Liver (tissue), 8 donors: ENCODE measurements at regions not wholly inside any gene's neighbourhood (a gene's known extent, or its start where the extent isn't known, plus 50 kb on each side); places are given as distances from the start of the nearest gene placed in this dataset.

Experiments used
- DNase-seq: peaks from one replicate; pipeline ENCODE4 v3.0.0-alpha.2; 2017; ENCODE audit warnings: low spot score
- H3K27ac ChIP-seq, 2 donors: one replicate each; pipeline ENCODE4 v1.7.0; 2013; ENCODE audit warnings: inconsistent platforms in 2 of 2, low read length in 2 of 2, control low read depth in 1 of 2, low read depth in 1 of 2, mild to moderate bottlenecking in 1 of 2
- H3K27me3 ChIP-seq, 4 donors: one replicate each; pipeline versions ENCODE4 v1.6.1 to v1.7.0; 2013; ENCODE audit warnings: low read length in 3 of 4, inconsistent platforms in 1 of 4, mild to moderate bottlenecking in 1 of 4, moderate library complexity in 1 of 4; ENCODE audit not compliant: control insufficient read depth in 4 of 4, insufficient read depth in 4 of 4
- H3K36me3 ChIP-seq, 4 donors: one replicate each; pipeline versions ENCODE4 v1.6.1 to v1.7.0; 2013; ENCODE audit warnings: low read length in 3 of 4, mild to moderate bottlenecking in 3 of 4, low read depth in 1 of 4, moderate library complexity in 1 of 4; ENCODE audit not compliant: control insufficient read depth in 4 of 4, insufficient read depth in 3 of 4
- H3K4me1 ChIP-seq, 4 donors: one replicate each; pipeline versions ENCODE4 v1.6.1 to v1.7.0; 2013; ENCODE audit warnings: low read length in 3 of 4, mild to moderate bottlenecking in 3 of 4, moderate library complexity in 1 of 4; ENCODE audit not compliant: control insufficient read depth in 4 of 4, insufficient read depth in 4 of 4
- H3K4me3 ChIP-seq, 3 donors: one replicate each; pipeline versions ENCODE4 v1.6.1 to v1.7.0; 2013; ENCODE audit warnings: low read length in 3 of 3, control low read depth in 1 of 3, low read depth in 1 of 3, mild to moderate bottlenecking in 1 of 3
- H3K9ac ChIP-seq, 2 donors: one replicate each; pipeline ENCODE4 v1.7.0; 2013; ENCODE audit warnings: low read length in 2 of 2, mild to moderate bottlenecking in 2 of 2, moderate library complexity in 2 of 2, control low read depth in 1 of 2, low read depth in 1 of 2
- H3K9me3 ChIP-seq, 4 donors: one replicate each; pipeline versions ENCODE4 v1.6.1 to v1.7.0; 2013; ENCODE audit warnings: low read length in 3 of 4; ENCODE audit not compliant: control insufficient read depth in 4 of 4
- ATF3 ChIP-seq: IDR thresholded peaks from 2 replicates; pipeline ENCODE4 v1.6.1; 2016; ENCODE audit warnings: antibody characterized with exemption
- CTCF ChIP-seq: fragments of 150-350 bp; IDR thresholded peaks from 2 replicates; pipeline ENCODE4 v1.5.1; 2017; ENCODE audit warnings: improper control_type of control experiment, low read depth, low read length; ENCODE audit not compliant: missing input control
- EGR1 ChIP-seq, 2 donors: IDR thresholded peaks; 2 replicates each; pipeline ENCODE4 v1.6.1; 2016 to 2018; ENCODE audit warnings: antibody characterized with exemption in 2 of 2, low read depth in 2 of 2
- FOXA1 ChIP-seq: IDR thresholded peaks from 2 replicates; pipeline ENCODE4 v1.6.1; 2016; ENCODE audit warnings: antibody characterized with exemption
- FOXA2 ChIP-seq: IDR thresholded peaks from 2 replicates; pipeline ENCODE4 v1.6.1; 2016; ENCODE audit warnings: antibody characterized with exemption
- GABPA ChIP-seq, 2 donors: IDR thresholded peaks in 1 of 2; conservative IDR thresholded peaks in 1 of 2; 2 replicates each; pipeline ENCODE4 v1.6.1; 2016; ENCODE audit warnings: antibody characterized with exemption in 2 of 2, mild to moderate bottlenecking in 1 of 2, moderate library complexity in 1 of 2
- HNF4A ChIP-seq, 2 donors: conservative IDR thresholded peaks; 2 replicates each; pipeline ENCODE4 v1.6.1; 2016; ENCODE audit warnings: antibody characterized with exemption in 2 of 2, mild to moderate bottlenecking in 2 of 2
- HNF4G ChIP-seq: IDR thresholded peaks from 2 replicates; pipeline ENCODE4 v1.6.1; 2016; ENCODE audit warnings: antibody characterized with exemption
- NR2F2 ChIP-seq: IDR thresholded peaks from 2 replicates; pipeline ENCODE4 v1.6.1; 2016; ENCODE audit warnings: antibody characterized with exemption
- RAD21 ChIP-seq, 2 donors: IDR thresholded peaks; 2 replicates each; pipeline ENCODE4 v1.6.1; 2016; ENCODE audit warnings: antibody characterized with exemption in 2 of 2, mild to moderate bottlenecking in 2 of 2
- RXRA ChIP-seq, 2 donors: IDR thresholded peaks; 2 replicates each; pipeline ENCODE4 v1.6.1; 2017 to 2018; ENCODE audit warnings: antibody characterized with exemption in 2 of 2, mild to moderate bottlenecking in 1 of 2
- SP1 ChIP-seq: IDR thresholded peaks from 2 replicates; pipeline ENCODE4 v1.6.1; 2018; ENCODE audit warnings: antibody characterized with exemption, mild to moderate bottlenecking
- TAF1 ChIP-seq: conservative IDR thresholded peaks from 2 replicates; pipeline ENCODE4 v1.6.1; 2016; ENCODE audit warnings: antibody characterized with exemption, mild to moderate bottlenecking
- YY1 ChIP-seq: IDR thresholded peaks from 2 replicates; pipeline ENCODE4 v1.6.1; 2016; ENCODE audit warnings: antibody characterized with exemption, mild to moderate bottlenecking
- ZBTB33 ChIP-seq: IDR thresholded peaks from 2 replicates; pipeline ENCODE4 v1.6.1; 2016; ENCODE audit warnings: antibody characterized with exemption
- WGBS: extraction: QIAGEN DNeasy Blood & Tissue Kit; methylation state at CpG from one replicate; pipeline ENCODE4 v1.1.7; 2013; 5-methylcytosine and 5-hydroxymethylcytosine counted together
- TF ChIP-seq, protein P1 (sequence below): IDR thresholded peaks from 2 replicates; pipeline ENCODE4 v1.6.1; 2016; ENCODE audit warnings: antibody characterized with exemption
- TF ChIP-seq, protein P2 (sequence below): IDR thresholded peaks from 2 replicates; pipeline ENCODE4 v1.6.1; 2016; ENCODE audit warnings: antibody characterized with exemption, mild to moderate bottlenecking
- donor health status: healthy.
- donor health status: healthy.
- donor health status: healthy.
- donor health status: healthy.
- donor health status: healthy.

DNA sequence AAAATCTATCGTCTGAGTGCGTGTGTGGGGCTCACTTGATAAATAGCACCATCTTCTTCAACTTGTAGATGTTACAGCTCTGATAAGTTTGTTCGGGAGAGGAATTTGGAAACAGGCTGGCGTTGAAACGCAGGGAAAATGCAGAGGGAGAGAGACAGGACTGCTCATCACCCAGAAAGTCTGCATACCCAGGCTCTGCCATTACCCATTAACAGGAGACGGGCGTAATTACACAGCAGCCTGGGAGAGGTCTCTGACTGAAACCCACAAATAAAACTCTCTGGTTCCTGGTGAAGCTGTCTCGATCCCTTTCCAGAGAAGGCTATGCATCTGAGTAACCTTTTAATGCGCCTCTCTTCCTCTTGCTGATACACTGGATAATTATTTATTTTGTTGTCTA, 547.3 kb downstream of the BCL11B start:
- 47% methylated on average over 9 of the region's 9 CpGs for WGBS
- H3K9ac ChIP-seq: no peak overlapping the region
- H3K36me3 ChIP-seq: no peaks in the 10 kb centered on the region
- DNase-seq: no peak
- H3K27ac ChIP-seq: no peak overlapping the region
- no peaks in the 10 kb centered on the region for H3K4me1 ChIP-seq
- no peaks in the 10 kb centered on the region for H3K9me3 ChIP-seq
- peaks cover 0 to 3% (median 0%) of the 10 kb centered on the region in 4 donors for H3K27me3 ChIP-seq
- TF ChIP-seq NR2F2: no peak
- TF ChIP-seq TAF1: no peak
- no peak for TF ChIP-seq RAD21 (IDR thresholded peaks at IDR 0.05)
- no peak for TF ChIP-seq HNF4G
- TF ChIP-seq, protein P1, sequence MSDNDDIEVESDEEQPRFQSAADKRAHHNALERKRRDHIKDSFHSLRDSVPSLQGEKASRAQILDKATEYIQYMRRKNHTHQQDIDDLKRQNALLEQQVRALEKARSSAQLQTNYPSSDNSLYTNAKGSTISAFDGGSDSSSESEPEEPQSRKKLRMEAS: no peak
- no peak for TF ChIP-seq HNF4A (conservative IDR thresholded peaks at IDR 0.05)
- no peak for TF ChIP-seq ZBTB33
- TF ChIP-seq FOXA2: no peak
- TF ChIP-seq GABPA (IDR thresholded peaks at IDR 0.05 in 1 of 2, conservative IDR thresholded peaks at IDR 0.05 in 1 of 2): no peak
- no peak for TF ChIP-seq FOXA1
- TF ChIP-seq RXRA (IDR thresholded peaks at IDR 0.05): no peak
- TF ChIP-seq ATF3: no peak
- no peak for TF ChIP-seq EGR1 (IDR thresholded peaks at IDR 0.05; ENCODE audit: low read depth in 2 of 2)
- TF ChIP-seq, protein P2, sequence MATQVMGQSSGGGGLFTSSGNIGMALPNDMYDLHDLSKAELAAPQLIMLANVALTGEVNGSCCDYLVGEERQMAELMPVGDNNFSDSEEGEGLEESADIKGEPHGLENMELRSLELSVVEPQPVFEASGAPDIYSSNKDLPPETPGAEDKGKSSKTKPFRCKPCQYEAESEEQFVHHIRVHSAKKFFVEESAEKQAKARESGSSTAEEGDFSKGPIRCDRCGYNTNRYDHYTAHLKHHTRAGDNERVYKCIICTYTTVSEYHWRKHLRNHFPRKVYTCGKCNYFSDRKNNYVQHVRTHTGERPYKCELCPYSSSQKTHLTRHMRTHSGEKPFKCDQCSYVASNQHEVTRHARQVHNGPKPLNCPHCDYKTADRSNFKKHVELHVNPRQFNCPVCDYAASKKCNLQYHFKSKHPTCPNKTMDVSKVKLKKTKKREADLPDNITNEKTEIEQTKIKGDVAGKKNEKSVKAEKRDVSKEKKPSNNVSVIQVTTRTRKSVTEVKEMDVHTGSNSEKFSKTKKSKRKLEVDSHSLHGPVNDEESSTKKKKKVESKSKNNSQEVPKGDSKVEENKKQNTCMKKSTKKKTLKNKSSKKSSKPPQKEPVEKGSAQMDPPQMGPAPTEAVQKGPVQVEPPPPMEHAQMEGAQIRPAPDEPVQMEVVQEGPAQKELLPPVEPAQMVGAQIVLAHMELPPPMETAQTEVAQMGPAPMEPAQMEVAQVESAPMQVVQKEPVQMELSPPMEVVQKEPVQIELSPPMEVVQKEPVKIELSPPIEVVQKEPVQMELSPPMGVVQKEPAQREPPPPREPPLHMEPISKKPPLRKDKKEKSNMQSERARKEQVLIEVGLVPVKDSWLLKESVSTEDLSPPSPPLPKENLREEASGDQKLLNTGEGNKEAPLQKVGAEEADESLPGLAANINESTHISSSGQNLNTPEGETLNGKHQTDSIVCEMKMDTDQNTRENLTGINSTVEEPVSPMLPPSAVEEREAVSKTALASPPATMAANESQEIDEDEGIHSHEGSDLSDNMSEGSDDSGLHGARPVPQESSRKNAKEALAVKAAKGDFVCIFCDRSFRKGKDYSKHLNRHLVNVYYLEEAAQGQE: no peak
- no peak for TF ChIP-seq SP1
- no peak overlapping the region for H3K4me3 ChIP-seq

DNA sequence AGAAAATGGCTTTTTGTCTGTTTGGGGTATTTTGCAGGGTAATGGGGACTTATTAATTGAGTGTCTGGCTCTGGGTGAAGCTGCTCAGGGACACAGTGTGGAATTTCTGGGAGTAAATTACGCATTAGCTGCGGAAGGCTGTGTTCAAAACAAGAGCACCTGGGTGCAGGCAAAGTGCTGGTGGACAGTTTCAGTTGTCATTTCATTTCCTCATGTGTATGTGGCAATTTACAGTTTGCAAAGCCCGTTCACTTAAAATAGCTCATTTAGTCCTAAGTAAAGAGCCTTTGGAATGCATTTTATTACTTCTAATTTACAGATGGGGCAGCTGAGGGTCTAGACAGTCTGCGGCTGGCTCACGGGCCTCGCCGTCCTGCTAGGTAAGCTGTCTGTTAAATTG, 546.8 kb downstream of the BCL11B start:
- WGBS: 69% methylated on average over 7 of the region's 7 CpGs
- Histone ChIP-seq H3K9me3 (no peaks in the 10 kb centered on the region), H3K4me1 (no peaks in the 10 kb centered on the region), H3K9ac (no peak overlapping the region), H3K27me3 (peaks cover 0 to 3% (median 0%) of the 10 kb centered on the region in 4 donors), H3K27ac (no peak overlapping the region), H3K36me3 (no peaks in the 10 kb centered on the region), H3K4me3 (no peak overlapping the region)
- no peak for DNase-seq
- TF ChIP-seq NR2F2 (no peak), RXRA (IDR thresholded peaks at IDR 0.05) (no peak), FOXA1 (no peak), CTCF (no peak), FOXA2 (no peak), YY1 (no peak), GABPA (IDR thresholded peaks at IDR 0.05 in 1 of 2, conservative IDR thresholded peaks at IDR 0.05 in 1 of 2) (no peak), RAD21 (IDR thresholded peaks at IDR 0.05) (no peak), HNF4A (conservative IDR thresholded peaks at IDR 0.05) (no peak), ATF3 (no peak)
- TF ChIP-seq, protein P1: no peak
- TF ChIP-seq, protein P2: no peak
